CD1c-positive myeloid dendritic cell (primary cell): ENCODE measurements at regions not wholly inside any gene's neighbourhood (a gene's known extent, or its start where the extent isn't known, plus 50 kb on each side); places are given as distances from the start of the nearest gene placed in this dataset.
A peak's percentile ranks its signal among the peaks of the same experiment; 100 is the strongest.
"Not testable (repeated sequence)": the region's sequence is repeated elsewhere in the genome, so short reads cannot be mapped to it uniquely, and the experiment has no call there.

Source experiments
- DNase-seq: peaks from one replicate; pipeline ENCODE4 v3.0.0-alpha.2; 2016; ENCODE audit errors: extremely low spot score

DNA sequence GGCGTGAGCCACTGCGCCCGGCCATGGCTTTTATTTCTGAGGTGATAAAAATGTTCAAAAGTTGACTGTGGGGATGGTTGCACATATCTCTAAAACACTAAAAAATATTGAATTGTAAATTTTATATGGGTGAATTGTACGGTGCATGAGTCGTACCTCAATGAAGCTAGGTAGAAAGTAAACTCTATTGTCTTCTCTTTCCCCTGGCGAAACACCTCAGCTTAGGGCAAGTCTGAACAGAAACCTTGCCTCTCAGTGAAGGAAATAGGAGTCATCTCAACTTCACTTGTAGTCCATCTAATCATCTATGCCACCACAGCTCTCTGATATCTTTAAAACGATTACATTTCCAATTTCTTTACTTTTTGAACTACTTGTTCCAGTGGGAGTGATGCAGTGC is 309.6 kb downstream of the SPATA31A1 start:
- DNase-seq = not testable (repeated sequence)

DNA sequence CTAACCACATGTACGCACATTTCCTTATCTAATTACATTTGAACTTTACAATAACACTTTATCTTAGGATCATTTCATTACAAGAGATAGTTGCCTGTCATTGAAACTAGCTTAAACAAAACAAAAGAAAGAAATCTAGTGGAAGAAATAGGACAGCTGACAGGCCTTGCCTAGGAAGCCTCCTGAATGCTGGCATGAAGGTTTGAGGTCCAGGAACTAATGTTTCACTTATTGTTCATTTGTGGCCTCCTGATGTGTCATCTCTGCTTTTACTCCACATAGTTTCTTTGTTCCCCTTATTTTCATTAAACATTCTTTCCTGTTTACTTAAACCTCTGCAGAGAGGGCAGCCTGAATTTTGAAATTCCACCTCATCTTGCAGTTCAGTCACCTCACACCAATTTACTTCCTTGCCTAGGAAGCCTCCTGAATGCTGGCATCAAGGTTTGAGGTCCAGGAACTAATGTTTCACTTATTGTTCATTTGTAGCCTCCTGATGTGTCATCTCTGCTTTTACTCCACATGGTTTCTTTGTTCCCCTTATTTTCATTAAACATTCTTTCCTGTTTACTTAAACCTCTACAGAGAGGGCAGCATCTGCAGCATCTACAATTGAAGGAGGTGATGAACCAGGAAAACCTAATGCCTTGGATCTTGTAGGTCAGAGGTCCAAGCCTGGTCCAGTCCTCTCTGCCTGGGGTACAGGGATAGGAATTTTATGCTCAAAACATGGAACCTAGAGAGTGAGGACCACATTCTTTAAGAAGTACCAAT is 319.2 kb downstream of the SPATA31A1 start:
- DNase-seq = not testable (repeated sequence)

DNA sequence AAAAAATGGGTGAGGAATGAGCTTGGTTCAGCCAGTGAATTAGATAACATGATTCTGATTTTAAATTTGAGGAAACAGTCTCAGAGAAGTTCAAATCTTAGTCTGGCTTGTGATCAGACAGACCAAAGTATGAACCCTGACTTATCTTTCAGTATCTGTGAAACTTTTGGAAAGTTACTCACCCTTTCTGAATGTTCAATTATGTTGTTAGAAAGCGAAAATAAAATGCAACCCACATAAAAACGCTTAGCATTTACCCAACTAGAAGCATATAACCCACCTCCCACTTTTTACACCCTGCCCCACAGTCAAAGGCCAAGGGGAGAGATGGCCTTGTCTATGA is 319.7 kb downstream of the SPATA31A1 start:
- DNase-seq = not testable (repeated sequence)

DNA sequence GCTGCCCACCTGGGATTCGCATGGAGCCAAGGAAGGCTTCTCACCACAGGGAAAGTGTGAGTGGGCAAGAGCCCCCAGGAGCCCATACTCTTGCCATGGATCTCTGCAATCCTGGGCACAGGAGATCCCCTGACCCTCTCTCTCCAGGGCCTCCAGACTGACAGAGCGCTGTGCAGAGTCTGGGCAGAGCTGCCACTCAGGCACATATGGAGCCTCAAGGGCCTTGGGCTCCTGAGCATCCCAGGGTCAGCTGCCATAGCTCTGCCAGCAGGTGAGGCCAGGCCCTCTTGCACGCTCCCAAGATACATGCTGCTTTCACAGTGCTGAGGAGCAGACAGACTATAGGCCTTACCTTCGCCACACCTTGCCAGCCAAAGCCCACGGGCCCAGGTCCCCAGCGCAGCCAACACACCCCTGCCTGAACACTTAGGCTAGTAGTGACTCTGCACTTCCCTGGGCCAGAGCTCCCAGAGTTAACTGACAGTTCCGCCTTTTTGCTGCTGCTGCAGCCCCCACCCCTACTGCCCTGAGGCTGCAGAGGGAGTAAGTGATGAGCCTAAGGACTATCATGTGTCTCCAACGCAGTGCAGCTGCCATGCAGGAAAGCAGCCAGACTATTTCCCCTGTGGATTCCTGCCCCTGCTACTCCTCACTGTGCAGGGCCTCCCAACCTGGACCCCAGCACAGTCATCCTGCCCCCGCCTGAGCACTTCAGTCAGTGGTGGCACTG is 323.2 kb downstream of the SPATA31A1 start:
- DNase-seq = not testable (repeated sequence)

DNA sequence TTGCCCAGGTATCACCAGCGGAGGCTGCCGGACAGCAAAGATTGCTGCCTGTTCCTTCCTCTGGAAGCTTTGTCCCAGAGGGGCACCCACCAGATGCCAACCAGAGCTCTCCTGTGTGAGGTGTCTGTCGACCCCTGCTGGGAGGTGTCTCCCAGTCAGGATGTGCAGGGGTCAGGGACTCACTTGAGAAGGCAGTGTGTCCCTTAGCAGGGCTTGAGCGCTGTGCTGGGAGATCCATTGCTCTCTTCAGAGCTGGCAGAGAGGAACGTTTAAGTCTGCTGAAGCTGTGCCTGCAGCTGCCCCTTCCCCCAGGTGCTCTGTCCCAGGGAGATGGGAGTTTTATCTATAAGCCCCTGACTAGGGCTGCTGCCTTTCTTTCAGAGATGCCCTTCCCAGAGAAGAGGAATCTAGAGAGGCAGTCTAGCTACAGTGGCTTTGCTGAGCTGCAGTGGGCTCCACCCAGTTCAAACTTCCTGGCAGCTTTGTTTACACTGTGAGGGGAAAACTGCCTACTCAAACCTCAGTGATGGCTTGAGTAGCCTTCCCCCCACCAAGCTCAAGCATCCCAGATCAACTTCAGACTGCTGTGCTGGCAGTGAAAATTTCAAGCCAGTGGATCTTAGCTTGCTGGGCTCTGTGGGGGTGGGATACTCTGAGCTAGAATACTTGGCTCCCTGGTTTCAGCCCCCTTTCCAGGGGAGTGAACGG is 325.4 kb downstream of the SPATA31A1 start:
- not testable (repeated sequence) for DNase-seq

DNA sequence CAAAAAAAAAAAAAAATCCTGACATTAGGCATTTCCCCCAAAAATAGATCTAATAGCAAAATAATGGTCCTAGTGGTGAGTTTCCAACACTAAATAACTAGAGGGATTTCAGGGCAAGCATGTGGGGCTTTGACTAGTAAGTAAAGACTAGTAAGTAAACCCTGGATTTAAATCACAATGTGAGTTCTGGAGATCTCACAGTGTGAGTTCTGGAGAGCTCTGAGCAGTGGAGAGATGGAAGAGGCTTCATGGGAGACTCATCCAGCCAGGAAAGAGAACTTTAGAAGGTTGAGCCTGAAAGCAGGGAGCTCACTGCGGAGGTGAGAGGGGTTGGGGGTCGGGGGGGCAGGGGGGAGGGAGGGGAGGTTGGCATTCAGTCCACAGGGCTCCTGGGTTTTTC is 373.4 kb downstream of the SPATA31A1 start:
- DNase-seq = not testable (repeated sequence)

DNA sequence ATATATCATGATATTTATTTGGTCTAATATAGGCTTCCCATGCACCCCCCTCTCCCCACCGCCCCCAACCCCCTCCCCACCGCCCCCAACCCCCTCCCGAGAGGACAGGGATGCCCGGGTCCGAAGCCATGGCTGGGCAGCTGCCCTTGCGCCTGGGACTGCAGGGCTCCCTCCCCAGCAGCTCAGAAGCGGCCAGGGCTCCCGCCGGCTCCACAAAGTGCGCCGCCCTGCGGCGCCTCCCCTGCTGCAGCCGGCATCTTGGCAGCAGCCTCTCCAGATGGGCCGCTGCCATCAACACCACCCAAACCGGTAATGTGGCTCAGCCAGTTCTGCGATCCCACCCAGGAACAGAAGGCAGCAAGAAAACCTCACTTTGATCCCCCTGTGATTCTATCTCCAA is 389.4 kb downstream of the SPATA31A1 start:
- DNase-seq = not testable (repeated sequence)

DNA sequence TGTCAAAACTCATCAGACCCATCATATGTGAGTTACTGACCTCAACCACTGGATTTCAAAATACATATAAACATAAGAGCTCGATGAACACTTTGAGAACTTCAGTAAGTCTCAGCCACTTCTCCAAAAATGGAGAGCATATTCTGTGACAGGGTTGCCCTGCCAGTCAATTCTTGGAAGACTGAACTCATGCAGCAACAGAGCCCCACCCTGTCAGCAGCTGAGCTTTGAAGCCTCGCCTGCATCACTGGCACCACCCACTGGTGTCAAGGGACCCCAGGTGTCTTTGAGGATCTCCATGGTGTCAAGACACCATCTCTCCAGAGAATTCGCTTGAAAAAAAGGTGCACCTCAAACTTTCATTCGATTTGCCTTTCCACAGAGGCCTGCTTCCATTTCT is 420.1 kb downstream of the SPATA31A1 start:
- not testable (repeated sequence) for DNase-seq

DNA sequence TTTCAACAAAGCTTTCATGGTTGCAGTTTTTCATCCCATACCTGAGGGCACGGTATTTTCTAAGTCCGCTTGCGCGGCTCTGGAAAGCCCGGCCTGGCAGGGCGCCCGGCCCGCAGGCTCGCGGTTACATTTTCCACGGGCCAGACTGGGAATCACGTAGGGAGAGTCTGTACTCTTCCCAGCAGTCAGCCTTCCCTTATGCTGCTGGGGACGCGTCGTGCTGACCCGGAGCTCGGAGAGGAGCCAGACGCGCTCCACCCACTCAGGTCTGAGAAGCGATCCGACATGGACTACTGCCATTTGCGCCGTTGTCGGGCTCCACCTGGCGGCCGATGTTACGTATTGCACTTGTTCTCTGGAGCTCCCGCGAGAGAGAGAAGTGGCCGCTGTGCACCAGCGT is 435.9 kb downstream of the SPATA31A1 start:
- not testable (repeated sequence) for DNase-seq

DNA sequence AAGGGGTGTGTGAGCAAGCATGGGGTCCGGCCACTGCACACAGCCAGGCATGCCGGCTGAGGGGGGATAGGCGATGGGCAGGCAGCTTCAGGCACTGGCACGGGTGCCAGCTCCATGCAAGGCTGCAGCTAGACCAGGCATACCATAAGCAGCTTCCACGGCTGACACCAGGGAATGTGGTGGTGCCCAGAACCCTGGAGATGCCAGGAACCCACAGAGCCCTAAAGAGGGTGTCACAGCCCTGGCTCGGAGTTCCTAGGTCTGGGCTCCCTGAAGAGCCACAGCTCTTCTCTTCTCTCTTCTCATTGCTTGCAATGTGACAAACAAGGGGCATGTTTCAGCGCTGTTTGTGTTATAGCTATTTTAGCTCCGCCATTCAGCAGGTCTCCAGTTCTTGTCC is 442.5 kb downstream of the SPATA31A1 start:
- not testable (repeated sequence) for DNase-seq

DNA sequence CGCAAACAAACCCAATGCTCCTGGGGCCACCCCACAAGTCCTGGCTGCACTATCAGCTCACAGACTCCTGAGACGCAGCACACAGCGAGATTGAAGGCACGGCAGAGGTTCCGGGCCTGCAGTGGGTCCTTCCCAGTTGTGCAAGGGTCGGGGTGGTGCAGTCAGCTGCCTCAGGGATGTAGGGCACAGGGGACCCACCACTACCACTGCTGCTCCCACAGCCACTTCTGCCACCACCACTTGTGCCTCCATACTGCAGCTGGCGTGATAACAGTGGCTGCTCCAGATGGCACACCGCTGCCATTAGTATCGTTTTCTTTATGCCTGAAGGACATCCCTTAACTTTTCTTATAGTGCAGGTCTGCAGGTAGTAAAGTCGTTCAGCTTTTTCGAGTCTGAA is 443.8 kb downstream of the SPATA31A1 start:
- DNase-seq = not testable (repeated sequence)

DNA sequence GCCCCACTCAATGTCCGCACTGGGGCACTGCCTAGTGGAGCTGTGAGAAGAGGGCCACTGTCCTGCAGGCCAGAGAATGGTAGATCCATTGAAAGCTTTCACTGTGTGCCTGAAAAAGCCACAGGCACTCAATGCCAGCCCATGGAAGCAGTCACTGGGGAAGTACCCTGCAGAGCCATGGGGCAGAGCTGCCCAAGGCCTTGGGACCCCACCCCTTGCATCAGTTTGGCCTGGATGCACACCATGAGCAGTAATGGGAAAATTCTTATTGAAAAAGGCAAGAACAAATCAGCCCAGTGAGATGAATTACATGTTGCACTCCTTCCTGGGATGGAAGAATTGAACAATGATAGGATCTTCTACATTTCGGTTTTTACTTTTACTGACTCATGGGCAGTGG is 447.1 kb downstream of the SPATA31A1 start:
- DNase-seq = not testable (repeated sequence)

DNA sequence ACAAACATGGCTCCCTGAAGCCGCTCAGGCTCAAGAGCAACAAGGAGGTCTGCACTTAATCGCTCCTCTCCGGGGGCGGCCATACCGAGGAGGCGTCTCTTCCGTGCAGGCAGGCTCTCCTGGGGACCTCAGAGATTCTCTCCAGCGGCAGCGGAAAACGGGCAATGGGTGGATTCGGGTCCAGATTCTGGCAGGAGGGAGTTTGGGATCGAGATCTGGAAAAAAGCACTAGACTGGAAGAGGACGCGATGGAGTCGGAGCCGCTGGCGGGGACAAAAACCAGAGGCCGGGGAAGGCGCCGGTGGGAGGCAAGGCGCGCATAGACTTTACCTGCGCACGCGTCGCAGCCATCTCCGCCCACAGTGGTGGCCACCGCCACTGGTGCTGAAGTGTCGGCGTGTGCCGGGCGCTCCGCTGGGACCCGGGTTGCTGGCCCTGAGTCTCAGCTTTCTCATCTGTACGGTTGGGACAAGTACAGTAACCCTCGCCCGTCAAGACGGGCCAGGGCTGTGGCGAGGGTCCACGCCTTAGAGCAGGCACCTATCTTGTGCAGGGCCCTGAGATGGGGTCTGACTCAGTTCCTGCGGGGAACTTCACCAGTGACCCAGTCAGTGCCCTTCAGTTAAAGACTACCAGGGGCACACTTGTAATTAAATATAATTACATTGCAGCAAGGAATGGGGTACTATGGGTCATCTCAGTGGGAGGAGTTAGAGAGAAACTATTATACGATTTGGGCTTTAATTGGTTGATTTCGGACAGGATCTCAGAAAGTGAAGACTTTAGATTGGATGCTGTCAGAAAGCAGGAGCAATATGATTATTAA is 454.1 kb downstream of the SPATA31A1 start:
- DNase-seq = peak; percentile 60

DNA sequence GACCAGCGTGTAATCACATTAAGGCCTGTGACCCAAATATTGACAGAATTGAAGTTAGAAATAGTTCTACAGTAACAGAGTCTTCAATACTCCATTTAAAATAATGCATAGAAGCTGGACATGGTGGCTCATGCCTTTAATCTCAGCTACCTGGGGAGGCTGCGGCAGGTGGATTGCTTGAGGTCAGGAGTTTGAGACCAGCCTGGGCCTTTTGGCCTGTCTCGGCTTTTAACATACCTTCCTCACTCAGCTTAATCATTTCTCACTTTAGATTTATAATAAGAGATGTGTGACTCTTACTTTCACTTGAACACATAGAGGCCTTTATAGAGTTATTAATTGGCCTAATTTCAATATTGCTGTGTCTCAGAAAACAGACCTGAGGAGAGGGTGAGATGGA is 454.9 kb downstream of the SPATA31A1 start:
- DNase-seq = not testable (repeated sequence)

DNA sequence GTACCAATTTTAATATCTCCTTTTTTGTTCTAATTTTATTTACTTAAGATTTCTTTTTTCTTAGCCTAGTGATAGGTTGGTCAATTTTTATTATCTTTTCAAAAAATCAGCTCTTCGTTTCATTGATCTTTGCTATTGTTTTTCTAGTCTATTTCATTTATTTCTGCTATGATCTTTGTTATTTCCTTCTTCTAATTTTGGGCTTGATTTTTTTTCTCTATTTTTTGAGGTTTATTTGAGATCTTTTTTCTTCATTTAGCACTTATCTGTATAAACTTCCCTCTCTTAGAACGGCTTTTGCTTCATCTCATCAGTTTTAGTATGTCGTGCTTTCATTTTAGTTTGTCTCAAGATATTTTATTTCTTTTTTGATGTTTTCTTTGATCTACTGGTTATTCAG is 456.1 kb downstream of the SPATA31A1 start:
- not testable (repeated sequence) for DNase-seq

DNA sequence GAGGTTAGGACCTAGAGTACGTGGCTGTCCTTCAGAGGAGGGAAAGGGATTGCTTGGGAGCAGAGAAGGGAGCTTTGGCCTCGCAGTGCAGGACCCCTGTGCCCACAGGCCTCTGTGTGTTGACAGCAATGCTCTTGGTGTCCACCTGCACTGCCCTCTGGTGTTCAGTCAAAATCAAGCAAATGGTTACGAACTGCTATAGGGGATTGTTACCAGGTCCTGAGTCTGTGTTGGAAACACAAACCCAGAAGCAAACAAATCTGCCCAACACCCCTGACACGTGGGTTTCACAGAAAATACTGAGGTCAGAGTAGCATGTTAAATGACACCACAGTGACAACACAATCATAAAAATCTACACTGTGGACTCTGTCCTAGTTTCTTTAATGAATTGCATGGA is 473.0 kb downstream of the SPATA31A1 start:
- peak; percentile 1 for DNase-seq
